ENCODE measurements at regions not wholly inside any gene's neighbourhood (a gene's known extent, or its start where the extent isn't known, plus 50 kb on each side); places are given as distances from the start of the nearest gene placed in this dataset.

DNA sequence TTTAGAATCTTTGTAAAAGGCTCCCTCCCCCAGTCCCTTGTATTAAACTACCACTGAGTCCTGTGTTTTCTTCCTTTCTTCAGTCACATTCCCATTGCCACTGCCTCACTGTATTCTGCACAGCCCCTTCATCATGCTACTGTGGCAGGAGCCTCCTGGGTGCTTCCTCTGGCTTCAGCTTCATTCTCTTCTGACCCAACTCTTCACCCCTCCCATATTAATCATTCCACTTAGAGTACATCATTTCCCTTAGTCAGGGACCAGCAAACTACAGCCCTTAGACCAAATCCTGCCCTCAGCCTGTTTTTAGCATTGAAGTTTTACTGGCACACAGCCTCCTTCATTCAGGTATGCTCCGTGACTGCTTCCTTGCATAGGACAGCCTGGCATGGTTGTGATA lies 127.7 kb upstream of the MTNR1B start:
- TF ChIP-seq, protein P1, sequence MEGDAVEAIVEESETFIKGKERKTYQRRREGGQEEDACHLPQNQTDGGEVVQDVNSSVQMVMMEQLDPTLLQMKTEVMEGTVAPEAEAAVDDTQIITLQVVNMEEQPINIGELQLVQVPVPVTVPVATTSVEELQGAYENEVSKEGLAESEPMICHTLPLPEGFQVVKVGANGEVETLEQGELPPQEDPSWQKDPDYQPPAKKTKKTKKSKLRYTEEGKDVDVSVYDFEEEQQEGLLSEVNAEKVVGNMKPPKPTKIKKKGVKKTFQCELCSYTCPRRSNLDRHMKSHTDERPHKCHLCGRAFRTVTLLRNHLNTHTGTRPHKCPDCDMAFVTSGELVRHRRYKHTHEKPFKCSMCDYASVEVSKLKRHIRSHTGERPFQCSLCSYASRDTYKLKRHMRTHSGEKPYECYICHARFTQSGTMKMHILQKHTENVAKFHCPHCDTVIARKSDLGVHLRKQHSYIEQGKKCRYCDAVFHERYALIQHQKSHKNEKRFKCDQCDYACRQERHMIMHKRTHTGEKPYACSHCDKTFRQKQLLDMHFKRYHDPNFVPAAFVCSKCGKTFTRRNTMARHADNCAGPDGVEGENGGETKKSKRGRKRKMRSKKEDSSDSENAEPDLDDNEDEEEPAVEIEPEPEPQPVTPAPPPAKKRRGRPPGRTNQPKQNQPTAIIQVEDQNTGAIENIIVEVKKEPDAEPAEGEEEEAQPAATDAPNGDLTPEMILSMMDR (IDR thresholded peaks at IDR 0.05; ENCODE audit: extremely low read depth, insufficient read depth, missing control alignments), result no peak
- in situ Hi-C loops (cut with MboI; ENCODE audit: low pct_unique_long_range_greater_than_20kb, low sequenced_read_pairs, unreplicated experiment), result no loop called here
- no peak for DNase-seq (ENCODE audit: low spot score)

DNA sequence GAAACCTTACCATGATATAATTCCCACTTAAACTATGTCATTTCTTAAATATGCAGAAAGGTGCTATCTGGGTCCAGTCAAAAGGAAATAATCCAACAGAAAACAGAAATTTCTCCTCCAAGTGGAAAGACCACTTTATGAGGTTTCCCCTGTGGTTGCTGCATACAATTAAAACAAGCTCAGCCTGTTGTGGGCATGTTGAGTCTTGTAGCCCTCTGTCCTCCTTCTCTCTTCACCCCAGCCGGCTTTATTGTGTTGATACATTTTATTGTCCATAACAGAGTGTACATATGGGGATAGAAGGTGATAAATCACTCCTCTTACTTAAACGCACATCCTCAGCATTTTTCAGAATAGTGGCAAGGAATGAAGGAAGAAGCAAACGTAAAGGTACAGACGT lies 126.0 kb upstream of the MTNR1B start:
- no peak for DNase-seq (ENCODE audit: low spot score)
- in situ Hi-C loops (cut with MboI; ENCODE audit: low pct_unique_long_range_greater_than_20kb, low sequenced_read_pairs, unreplicated experiment), result no loop called here

DNA sequence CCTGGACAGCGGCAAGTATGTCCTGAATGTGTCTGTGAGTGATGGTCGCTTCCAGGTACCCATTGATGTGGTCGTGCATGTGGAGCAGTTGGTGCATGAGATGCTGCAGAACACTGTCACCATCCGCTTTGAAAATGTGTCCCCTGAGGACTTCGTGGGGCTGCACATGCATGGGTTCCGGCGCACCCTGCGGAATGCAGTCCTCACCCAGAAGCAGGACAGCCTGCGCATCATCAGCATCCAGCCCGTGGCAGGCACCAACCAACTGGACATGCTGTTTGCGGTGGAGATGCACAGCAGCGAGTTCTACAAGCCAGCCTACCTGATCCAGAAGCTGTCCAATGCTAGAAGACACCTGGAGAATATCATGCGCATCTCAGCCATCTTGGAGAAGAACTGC lies 125.3 kb upstream of the MTNR1B start:
- in situ Hi-C loops (cut with MboI; ENCODE audit: low pct_unique_long_range_greater_than_20kb, low sequenced_read_pairs, unreplicated experiment), result no loop called here
- TF ChIP-seq, protein P1 (IDR thresholded peaks at IDR 0.05; ENCODE audit: extremely low read depth, insufficient read depth, missing control alignments), result no peak
- no peak for DNase-seq (ENCODE audit: low spot score)

More for the DNA sequence above, 126.0 kb upstream of the MTNR1B start:
- TF ChIP-seq, protein P1 (IDR thresholded peaks at IDR 0.05; ENCODE audit: extremely low read depth, insufficient read depth, missing control alignments), result no peak

DNA sequence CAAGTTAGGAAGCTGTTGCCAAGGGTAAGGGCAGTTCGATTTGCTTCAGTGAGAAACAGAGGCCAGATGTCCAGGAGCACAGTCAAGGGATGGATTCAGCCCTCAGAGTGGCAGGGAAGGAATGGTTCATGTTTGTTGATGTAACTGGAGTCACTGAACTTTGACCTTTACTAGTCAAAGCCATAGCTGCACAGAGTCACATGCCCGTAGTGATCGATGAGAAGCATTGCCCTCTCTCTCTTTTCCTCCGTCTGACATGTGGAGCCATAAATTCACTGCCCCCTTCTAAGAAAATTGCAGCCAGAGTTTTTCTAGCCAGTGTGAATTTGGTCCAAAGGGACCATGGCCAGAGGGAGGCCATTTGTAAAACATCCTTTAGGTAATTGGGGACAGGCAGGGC lies 124.1 kb upstream of the MTNR1B start:
- in situ Hi-C loops (cut with MboI; ENCODE audit: low pct_unique_long_range_greater_than_20kb, low sequenced_read_pairs, unreplicated experiment), result no loop called here
- TF ChIP-seq, protein P1 (IDR thresholded peaks at IDR 0.05; ENCODE audit: extremely low read depth, insufficient read depth, missing control alignments), result no peak
- DNase-seq (ENCODE audit: low spot score), result no peak

DNA sequence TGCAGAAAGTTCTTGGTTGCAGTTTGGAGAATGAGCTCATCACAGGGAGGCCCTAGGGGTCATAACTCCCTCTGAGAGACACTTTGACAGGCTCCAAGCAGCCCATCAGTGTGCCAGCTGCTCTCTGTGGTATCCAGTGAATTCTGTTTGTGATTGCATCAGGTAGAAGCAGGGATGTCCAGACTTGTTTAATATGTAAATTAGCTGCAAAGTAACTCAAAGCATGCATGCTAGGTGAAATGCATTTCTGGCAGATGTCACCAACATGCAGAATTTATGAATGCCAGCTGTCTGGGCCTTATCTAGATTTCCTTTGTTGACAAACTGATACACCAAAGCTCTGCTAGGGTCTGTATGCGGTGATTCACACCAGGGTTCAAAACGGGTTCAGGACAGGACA lies 123.6 kb upstream of the MTNR1B start:
- no peak for DNase-seq (ENCODE audit: low spot score)
- in situ Hi-C loops (cut with MboI; ENCODE audit: low pct_unique_long_range_greater_than_20kb, low sequenced_read_pairs, unreplicated experiment), result no loop called here

DNA sequence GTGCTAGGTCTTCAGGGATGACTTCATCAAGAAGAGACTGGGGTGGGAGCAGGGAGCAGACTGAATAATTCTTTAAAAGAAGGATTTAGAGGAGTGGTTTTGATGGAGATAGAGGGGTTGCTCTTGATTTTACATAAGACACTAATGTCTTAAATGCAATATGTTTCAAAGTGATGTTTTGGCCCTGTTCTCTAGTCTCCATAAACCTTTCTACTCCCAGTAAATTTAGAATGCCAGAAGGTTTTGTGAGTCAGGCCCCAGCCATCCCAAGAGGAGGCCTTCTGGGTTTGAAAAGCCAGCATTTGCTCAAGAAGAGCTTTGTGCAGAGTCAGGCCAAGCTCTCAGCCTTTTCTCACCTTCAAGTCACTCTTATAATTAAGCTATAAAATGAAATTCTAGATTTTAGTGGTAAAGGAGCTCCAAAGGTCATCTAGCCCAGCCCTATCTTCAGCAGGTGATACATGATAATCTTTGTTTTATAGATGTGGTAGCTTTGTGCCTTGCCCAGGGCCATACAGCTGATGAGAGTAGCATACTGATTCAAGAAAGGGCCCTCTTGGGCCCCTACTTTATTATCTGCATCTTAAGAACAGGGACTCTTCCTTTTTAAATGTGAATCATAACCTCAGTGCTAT lies 122.8 kb upstream of the MTNR1B start:
- TF ChIP-seq, protein P1 (IDR thresholded peaks at IDR 0.05; ENCODE audit: extremely low read depth, insufficient read depth, missing control alignments), result no peak
- in situ Hi-C loops (cut with MboI; ENCODE audit: low pct_unique_long_range_greater_than_20kb, low sequenced_read_pairs, unreplicated experiment), result no loop called here

More for the DNA sequence above, 123.6 kb upstream of the MTNR1B start:
- TF ChIP-seq, protein P1 (IDR thresholded peaks at IDR 0.05; ENCODE audit: extremely low read depth, insufficient read depth, missing control alignments), result no peak

More for the DNA sequence above, 122.8 kb upstream of the MTNR1B start:
- no peak for DNase-seq (ENCODE audit: low spot score)
